COR-L47 (cell line): ENCODE measurements at regions not wholly inside any gene's neighbourhood (a gene's known extent, or its start where the extent isn't known, plus 50 kb on each side); places are given as distances from the start of the nearest gene placed in this dataset.

Experiments used
- DNase-seq: peaks from one replicate; lab custom pipeline; 2025; lab: John Stamatoyannopoulos, UW

GRCh38 chr5:98568336-98568735 is 205.1 kb upstream of the RGMB start:
- DNase-seq, result no peak

GRCh38 chr5:98569288-98569687 is 204.2 kb upstream of the RGMB start:
- DNase-seq, result no peak

- no peak for DNase-seq
Observed at GRCh38 chr5:98570010-98570409, 203.5 kb upstream of the RGMB start.

GRCh38 chr5:98570661-98571191 is 202.7 kb upstream of the RGMB start:
- no peak for DNase-seq

- DNase-seq, result no peak
Observed at GRCh38 chr5:98573834-98574320, 199.6 kb upstream of the RGMB start.

GRCh38 chr5:98576275-98576674 is 197.2 kb upstream of the RGMB start:
- no peak for DNase-seq

GRCh38 chr5:98578438-98578837 is 195.0 kb upstream of the RGMB start:
- DNase-seq, result no peak

GRCh38 chr5:98581112-98581997 is 192.1 kb upstream of the RGMB start:
- DNase-seq, result no peak

- no peak for DNase-seq
Observed at GRCh38 chr5:98583586-98583985, 189.9 kb upstream of the RGMB start.

GRCh38 chr5:98585661-98586310 is 187.7 kb upstream of the RGMB start:
- no peak for DNase-seq

- DNase-seq, result no peak
Observed at GRCh38 chr5:98586581-98586980, 186.9 kb upstream of the RGMB start.

GRCh38 chr5:98587166-98587565 is 186.3 kb upstream of the RGMB start:
- DNase-seq, result no peak

GRCh38 chr5:98588215-98588614 is 185.2 kb upstream of the RGMB start:
- no peak for DNase-seq

GRCh38 chr5:98593418-98593817 is 180.0 kb upstream of the RGMB start:
- no peak for DNase-seq

- DNase-seq, result no peak
Observed at GRCh38 chr5:98594098-98594497, 179.4 kb upstream of the RGMB start.

- no peak for DNase-seq
Observed at GRCh38 chr5:98599016-98599415, 174.4 kb upstream of the RGMB start.

GRCh38 chr5:98602534-98603112 is 170.8 kb upstream of the RGMB start:
- no peak for DNase-seq

GRCh38 chr5:98603456-98603855 is 170.0 kb upstream of the RGMB start:
- no peak for DNase-seq

- no peak for DNase-seq
Observed at GRCh38 chr5:98604301-98604700, 169.2 kb upstream of the RGMB start.

GRCh38 chr5:98604721-98605425 is 168.6 kb upstream of the RGMB start:
- no peak for DNase-seq

GRCh38 chr5:98605426-98605825 is 168.0 kb upstream of the RGMB start:
- DNase-seq, result no peak

- DNase-seq, result no peak
Observed at GRCh38 chr5:98606961-98607360, 166.5 kb upstream of the RGMB start.
